Peyer's patch (tissue), 4 donors: ENCODE measurements at regions not wholly inside any gene's neighbourhood (a gene's known extent, or its start where the extent isn't known, plus 50 kb on each side); places are given as distances from the start of the nearest gene placed in this dataset.

Source experiments
- CTCF ChIP-seq, 6 experiments: fragments of 450-650 bp in 4 of 6; fragments of 200-600 bp in 2 of 6; sonication (generic) in 1 of 6; IDR thresholded peaks; one replicate each; pipeline ENCODE4 v1.5.1; 2017 to 2019; ENCODE audit warnings: antibody characterized with exemption in 6 of 6, mild to moderate bottlenecking in 3 of 6, moderate library complexity in 1 of 6
- POLR2A ChIP-seq, 2 donors: fragments of 450-650 bp; IDR thresholded peaks; one replicate each; pipeline ENCODE4 v1.5.1; 2017; ENCODE audit warnings: antibody characterized with exemption in 2 of 2, mild to moderate bottlenecking in 2 of 2, moderate library complexity in 2 of 2

- TF ChIP-seq CTCF (IDR thresholded peaks at IDR 0.05) (no peak), POLR2A (IDR thresholded peaks at IDR 0.05) (no peak)
Measured at GRCh38 chr1:90622666-90623065, 94.4 kb downstream of the BARHL2 start.
